AG08396 (cell line): ENCODE measurements at regions not wholly inside any gene's neighbourhood (a gene's known extent, or its start where the extent isn't known, plus 50 kb on each side); places are given as distances from the start of the nearest gene placed in this dataset.

ENCODE experiments used
- DNase-seq: peaks from one replicate; pipeline ENCODE4 v3.0.0; 2012; ENCODE audit warnings: low spot score, mixed read lengths

GRCh38 chr2:176542476-176542875 is 273.2 kb downstream of the MTX2 start:
- DNase-seq = no peak

GRCh38 chr2:176544557-176544956 is 275.3 kb downstream of the MTX2 start:
- no peak for DNase-seq

GRCh38 chr2:176544991-176545956 is 276.0 kb downstream of the MTX2 start:
- DNase-seq = no peak

- no peak for DNase-seq
Measured at GRCh38 chr2:176546550-176546949, 277.3 kb downstream of the MTX2 start.

- peak; percentile 44 for DNase-seq
Measured at GRCh38 chr2:176552501-176553135, 283.4 kb downstream of the MTX2 start.

- DNase-seq = peak; percentile 53
Measured at GRCh38 chr2:176553685-176554100, 284.5 kb downstream of the MTX2 start.

- peak; percentile 61 for DNase-seq
Measured at GRCh38 chr2:176554101-176555048, 285.1 kb downstream of the MTX2 start.

GRCh38 chr2:176555112-176555511 is 285.9 kb downstream of the MTX2 start:
- no peak for DNase-seq

- DNase-seq = no peak
Measured at GRCh38 chr2:176555781-176556180, 286.5 kb downstream of the MTX2 start.

GRCh38 chr2:176556373-176556772 is 287.1 kb downstream of the MTX2 start:
- DNase-seq = no peak

GRCh38 chr2:176557821-176558220 is 288.6 kb downstream of the MTX2 start:
- DNase-seq = no peak

GRCh38 chr2:176558574-176559140 is 289.4 kb downstream of the MTX2 start:
- DNase-seq = no peak

- DNase-seq = no peak
Measured at GRCh38 chr2:176560296-176560695, 291.1 kb downstream of the MTX2 start.

- DNase-seq = no peak
Measured at GRCh38 chr2:176561706-176562105, 292.5 kb downstream of the MTX2 start.

GRCh38 chr2:176562359-176563078 is 293.3 kb downstream of the MTX2 start:
- no peak for DNase-seq

- no peak for DNase-seq
Measured at GRCh38 chr2:176565641-176566323, 296.5 kb downstream of the MTX2 start.

- DNase-seq = no peak
Measured at GRCh38 chr2:176566496-176566895, 297.3 kb downstream of the MTX2 start.

GRCh38 chr2:176566961-176567360 is 297.7 kb downstream of the MTX2 start:
- DNase-seq = no peak

GRCh38 chr2:176567361-176567760 is 298.1 kb downstream of the MTX2 start:
- no peak for DNase-seq

- DNase-seq = no peak
Measured at GRCh38 chr2:176569574-176569973, 300.3 kb downstream of the MTX2 start.
